Lung microvascular endothelial cell (primary cell): ENCODE measurements at regions not wholly inside any gene's neighbourhood (a gene's known extent, or its start where the extent isn't known, plus 50 kb on each side); places are given as distances from the start of the nearest gene placed in this dataset.
"Not testable (repeated sequence)": the region's sequence is repeated elsewhere in the genome, so short reads cannot be mapped to it uniquely, and the experiment has no call there.

Source experiments
- DNase-seq, 2 donors: peaks; one replicate each; pipeline versions ENCODE4 v3.0.0 to v3.0.0-alpha.2; 2010; ENCODE audit warnings: low read depth in 2 of 2

- DNase-seq = no peak
Measured at GRCh38 chr20:41726727-41727126, 108.5 kb upstream of the CHD6 start.

- DNase-seq = no peak
Measured at GRCh38 chr20:41719151-41719550, 101.0 kb upstream of the CHD6 start.

- peak in 1 of 2 donors; percentile 15 for DNase-seq
Measured at GRCh38 chr20:41717483-41717882, 99.3 kb upstream of the CHD6 start.

- no peak for DNase-seq
Measured at GRCh38 chr20:41716911-41717310, 98.7 kb upstream of the CHD6 start.

- no peak for DNase-seq
Measured at GRCh38 chr20:41716436-41716835, 98.3 kb upstream of the CHD6 start.

GRCh38 chr20:41715526-41715925 lies 97.3 kb upstream of the CHD6 start:
- no peak for DNase-seq

- DNase-seq = no peak
Measured at GRCh38 chr20:41714030-41714429, 95.9 kb upstream of the CHD6 start.

GRCh38 chr20:41704896-41705295 lies 86.7 kb upstream of the CHD6 start:
- no peak for DNase-seq

- DNase-seq = no peak
Measured at GRCh38 chr20:41702647-41703046, 84.5 kb upstream of the CHD6 start.

GRCh38 chr20:41701588-41702348 lies 83.6 kb upstream of the CHD6 start:
- no peak for DNase-seq

GRCh38 chr20:41699673-41700072 lies 81.5 kb upstream of the CHD6 start:
- DNase-seq = not testable (repeated sequence)

- peak; percentile 50 to 58 for DNase-seq
Measured at GRCh38 chr20:41697861-41698559, 79.8 kb upstream of the CHD6 start.

GRCh38 chr20:41696428-41696827 lies 78.3 kb upstream of the CHD6 start:
- no peak for DNase-seq

GRCh38 chr20:41694796-41695195 lies 76.6 kb upstream of the CHD6 start:
- DNase-seq = no peak

- DNase-seq = peak; percentile 92 to 94
Measured at GRCh38 chr20:41693136-41693979, 75.2 kb upstream of the CHD6 start.

GRCh38 chr20:41692479-41693135 lies 74.4 kb upstream of the CHD6 start:
- DNase-seq = peak; percentile 52 to 82

- DNase-seq = no peak
Measured at GRCh38 chr20:41691443-41691842, 73.3 kb upstream of the CHD6 start.

GRCh38 chr20:41690702-41691101 lies 72.5 kb upstream of the CHD6 start:
- no peak for DNase-seq

GRCh38 chr20:41686961-41687360 lies 68.8 kb upstream of the CHD6 start:
- DNase-seq = no peak

GRCh38 chr20:41685145-41685544 lies 67.0 kb upstream of the CHD6 start:
- DNase-seq = not testable (repeated sequence)

GRCh38 chr20:41678799-41679198 lies 60.6 kb upstream of the CHD6 start:
- DNase-seq = no peak

GRCh38 chr20:41672282-41672681 lies 54.1 kb upstream of the CHD6 start:
- no peak for DNase-seq
